ENCODE measurements at regions not wholly inside any gene's neighbourhood (a gene's known extent, or its start where the extent isn't known, plus 50 kb on each side); places are given as distances from the start of the nearest gene placed in this dataset.
A peak's percentile ranks its signal among the peaks of the same experiment; 100 is the strongest.

DNA sequence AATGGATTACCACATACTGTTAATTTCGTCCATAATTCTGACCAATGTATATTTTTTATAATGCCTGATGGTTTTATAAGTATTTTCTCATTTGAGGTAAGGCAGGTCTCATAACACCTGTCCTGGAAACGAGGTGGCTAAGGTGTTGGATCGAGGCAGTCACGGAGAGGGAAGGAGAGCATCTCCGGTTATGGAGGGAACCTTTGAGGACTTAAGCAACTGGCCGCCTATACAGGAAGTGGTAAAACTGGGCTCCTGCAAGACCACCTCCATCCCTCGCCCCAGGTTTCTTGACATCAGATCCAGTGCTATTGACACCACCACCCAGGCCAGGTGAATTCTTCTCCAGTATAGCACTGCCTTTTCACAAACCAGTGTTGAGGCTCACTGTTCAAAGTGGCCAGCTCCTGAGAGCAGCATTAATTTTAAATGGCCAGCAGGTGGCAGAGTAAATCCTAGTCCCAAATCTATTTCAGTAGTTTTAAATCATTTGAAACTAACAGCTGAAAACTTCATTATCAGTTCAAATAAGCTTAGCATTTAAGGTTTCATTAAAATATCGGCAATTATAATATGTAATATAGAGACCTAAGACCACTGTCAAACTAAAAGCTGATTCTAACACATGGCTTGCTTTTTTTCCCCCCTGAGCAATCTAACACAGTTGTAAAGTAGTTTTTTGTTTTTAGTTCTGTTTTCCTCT is 100.8 kb downstream of the PPM1A start:
- peak; percentile 12 for DNase-seq

DNA sequence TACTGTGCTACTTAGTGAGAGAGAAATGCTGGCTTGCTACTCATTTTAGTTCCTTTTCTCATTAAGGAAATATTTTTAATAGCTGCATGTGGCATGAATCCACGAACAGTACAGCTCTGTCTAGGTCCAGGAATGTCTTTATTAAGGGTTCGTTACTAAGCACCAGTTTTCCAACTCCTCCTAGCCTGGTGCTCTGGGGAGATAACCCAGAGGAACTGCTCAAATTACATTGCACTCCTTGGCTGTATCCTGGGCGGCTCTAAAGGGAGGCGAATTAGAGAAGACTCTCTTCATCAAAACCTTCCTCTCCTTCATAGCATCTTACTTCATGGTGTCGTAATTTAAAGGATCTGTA is 101.3 kb downstream of the PPM1A start:
- no peak for DNase-seq

DNA sequence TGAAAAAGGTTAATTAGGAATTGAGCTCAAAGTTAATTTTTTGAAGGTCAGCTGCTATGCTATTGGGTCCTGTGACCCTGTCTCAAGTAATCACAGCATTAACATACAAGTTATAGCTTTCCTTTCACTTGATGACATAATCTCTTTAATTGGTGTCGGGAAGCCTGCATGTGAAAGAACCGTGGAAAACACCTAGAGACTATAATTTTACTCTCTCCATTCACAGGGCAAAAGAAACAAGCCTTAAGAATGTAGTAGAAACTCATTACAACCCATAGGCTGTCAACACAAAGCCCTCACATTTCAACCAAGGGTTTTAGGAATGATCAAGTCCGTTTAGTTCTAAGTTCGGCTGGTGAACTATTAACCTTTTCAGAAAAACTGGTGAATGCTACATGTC is 104.4 kb downstream of the PPM1A start:
- no peak for DNase-seq

DNA sequence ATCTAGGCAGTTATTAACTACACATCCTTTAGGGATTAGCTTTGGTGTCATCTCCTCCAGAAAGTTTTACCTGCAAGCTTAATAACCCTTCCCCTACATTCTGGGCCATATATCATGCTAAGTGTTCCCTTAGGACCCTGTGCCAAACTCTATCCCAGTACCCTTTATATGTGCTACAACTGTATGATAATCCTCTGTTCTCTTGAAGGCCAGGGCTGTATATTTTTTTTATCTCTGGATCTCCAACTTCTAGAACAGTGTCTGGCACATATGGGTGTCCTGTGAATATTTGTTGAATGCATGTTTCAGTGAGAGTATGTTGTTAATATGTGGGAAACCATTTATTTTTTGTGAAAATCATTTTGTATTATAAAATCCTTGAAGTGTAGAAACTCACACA is 106.7 kb downstream of the PPM1A start:
- DNase-seq: no peak

DNA sequence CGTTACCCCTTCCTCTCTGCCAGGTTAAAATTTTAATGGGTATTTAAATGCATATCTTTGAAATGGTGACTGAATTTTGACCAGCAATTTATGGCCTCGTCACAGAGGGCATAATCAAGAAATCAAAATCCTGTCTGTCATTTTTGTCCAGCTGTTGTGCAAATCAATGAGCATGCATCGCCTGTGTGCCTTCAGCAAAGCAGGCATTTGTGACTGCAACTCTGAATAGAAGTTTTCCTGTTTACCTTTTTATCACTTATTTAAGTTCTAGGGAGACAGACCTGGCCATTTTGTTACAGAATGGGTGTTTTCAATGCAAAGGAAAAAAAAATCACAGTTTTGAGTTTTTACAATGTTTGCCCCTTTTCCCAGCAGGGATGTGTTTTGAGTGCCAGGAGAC is 107.4 kb downstream of the PPM1A start:
- no peak for DNase-seq

DNA sequence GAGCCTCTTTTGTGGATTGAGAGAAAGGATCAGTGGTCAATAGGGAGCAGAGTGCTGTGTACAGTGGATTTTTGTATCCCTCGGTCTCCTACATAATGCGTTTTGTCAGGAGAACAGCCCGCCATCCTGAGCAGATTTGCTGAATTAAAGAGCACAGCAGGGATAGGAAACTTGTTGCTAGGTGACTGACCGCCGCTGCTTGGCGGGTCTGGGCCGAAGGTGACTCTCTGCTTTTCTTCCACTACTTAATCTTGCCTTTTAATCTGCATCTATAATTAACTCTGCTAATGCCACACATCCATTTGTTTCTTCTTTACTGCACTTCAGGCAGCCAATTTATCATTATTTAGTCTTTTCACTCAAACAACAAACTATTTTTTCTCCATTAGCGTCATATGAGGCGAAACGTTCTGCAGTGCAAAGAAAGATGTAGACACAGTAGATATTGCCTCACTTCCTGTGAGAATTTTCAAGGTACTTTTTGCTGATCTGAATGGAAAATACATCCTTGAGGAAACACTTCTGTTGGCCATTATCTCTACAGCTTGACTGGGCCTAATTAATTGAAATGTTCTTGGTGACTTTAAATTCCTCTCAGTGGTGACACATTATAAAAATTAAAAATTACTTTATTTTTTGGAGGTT is 108.0 kb downstream of the PPM1A start:
- no peak for DNase-seq

DNA sequence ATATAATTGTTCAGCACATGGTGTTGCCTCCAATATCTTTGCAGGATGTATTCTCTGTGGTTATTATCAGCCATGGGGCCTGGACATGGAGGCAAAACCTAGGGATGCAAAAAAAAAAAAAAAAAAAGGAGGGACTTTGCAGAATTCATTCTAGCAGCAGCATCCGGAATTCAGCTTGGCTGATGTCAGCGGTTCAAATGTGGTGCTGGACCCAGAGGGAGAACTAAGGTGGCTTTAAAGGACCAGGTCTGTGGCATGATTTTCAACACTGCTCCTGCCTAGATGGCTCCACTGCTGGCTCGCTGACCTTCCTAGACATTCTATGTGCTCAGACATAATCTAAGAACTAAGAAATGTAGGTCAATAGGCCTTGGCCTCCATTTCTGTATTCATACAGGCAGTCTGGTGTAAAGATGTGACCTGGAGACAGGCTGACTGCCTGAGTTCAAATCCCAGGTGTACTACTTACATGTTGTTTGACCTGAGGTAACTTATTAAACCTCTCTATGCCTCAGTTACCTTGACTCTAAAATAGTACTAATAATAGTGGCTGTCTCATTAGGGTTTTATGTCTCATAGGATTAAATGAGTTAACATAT is 108.6 kb downstream of the PPM1A start:
- no peak for DNase-seq

DNA sequence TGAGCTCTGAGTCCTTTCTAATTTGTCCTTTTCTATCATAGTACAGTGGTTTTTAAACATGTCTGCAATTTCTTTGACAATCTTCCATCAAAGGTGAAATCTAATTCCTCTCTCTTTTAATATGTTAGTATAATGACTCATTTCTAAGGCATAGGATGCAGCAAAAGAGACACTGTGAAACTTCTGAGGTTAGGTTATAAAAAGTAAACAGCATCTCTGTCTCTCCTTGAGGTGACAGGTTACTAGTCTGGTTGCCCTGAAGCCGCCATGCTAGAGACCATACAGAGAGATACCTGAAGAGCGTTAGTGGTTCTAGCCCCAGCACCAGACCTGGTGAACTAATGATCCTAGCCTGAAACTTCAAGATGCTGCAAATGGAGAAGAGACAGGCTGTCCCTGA is 114.3 kb downstream of the PPM1A start:
- no peak for DNase-seq

DNA sequence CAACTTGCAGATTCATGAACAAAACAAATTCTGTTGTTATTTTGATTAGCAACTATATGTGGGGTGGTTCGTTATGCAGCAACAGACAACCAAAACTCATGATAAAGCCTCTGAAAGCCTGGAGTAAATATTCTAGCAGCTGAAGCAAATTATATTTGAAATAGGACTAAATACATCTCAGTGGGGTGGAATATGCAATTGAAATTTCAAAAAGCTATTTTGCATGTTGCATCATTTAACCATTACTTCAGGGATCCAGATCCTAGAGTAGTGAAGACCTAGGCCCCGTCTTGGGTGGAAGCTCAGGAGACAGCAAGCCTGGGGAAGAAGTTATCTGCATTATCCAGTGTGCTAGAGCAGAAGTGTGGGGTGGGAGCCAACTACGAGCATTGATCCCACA is 114.7 kb downstream of the PPM1A start:
- no peak for DNase-seq

DNA sequence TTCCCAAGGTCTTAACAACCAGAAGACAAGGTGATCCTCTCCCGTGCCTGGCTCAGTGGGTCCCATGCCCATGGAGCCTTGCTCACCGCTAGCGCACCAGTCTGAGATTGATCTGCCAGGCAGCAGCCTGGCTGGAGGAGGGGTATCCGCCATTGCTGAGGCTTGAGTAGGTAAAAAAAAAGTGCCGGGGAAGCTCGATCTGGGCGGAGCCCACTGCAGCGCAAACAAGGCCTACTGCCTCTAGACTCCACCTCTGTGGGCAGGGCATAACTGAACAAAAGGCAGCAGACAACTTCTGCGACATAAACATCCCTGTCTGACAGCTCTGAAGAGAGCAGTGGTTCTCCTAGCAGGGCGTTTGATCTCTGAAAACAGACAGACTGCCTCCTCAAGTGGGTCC is 104.0 kb downstream of the C14orf39 start:
- DNase-seq: no peak

Measured in activated T-cell treated with anti-CD3 and anti-CD28 coated beads for 4 hours (primary cell).